Stimulated activated CD8-positive, alpha-beta memory T cell treated with anti-CD3 and anti-CD28 coated beads, Interleukin-7, amount 100 ng/mL, for 1 hour (primary cell): ENCODE measurements at regions not wholly inside any gene's neighbourhood (a gene's known extent, or its start where the extent isn't known, plus 50 kb on each side); places are given as distances from the start of the nearest gene placed in this dataset.

Experiments used
- DNase-seq, 2 donors: peaks; one replicate each; pipeline ENCODE4 v3.0.0-alpha.2; 2020; ENCODE audit warnings: low read depth in 2 of 2

- DNase-seq: no peak
Measured at GRCh38 chr2:219893541-219893940, 266.1 kb downstream of the SLC4A3 start.

- DNase-seq: no peak
Measured at GRCh38 chr2:219897456-219897855, 270.0 kb downstream of the SLC4A3 start.

DNA sequence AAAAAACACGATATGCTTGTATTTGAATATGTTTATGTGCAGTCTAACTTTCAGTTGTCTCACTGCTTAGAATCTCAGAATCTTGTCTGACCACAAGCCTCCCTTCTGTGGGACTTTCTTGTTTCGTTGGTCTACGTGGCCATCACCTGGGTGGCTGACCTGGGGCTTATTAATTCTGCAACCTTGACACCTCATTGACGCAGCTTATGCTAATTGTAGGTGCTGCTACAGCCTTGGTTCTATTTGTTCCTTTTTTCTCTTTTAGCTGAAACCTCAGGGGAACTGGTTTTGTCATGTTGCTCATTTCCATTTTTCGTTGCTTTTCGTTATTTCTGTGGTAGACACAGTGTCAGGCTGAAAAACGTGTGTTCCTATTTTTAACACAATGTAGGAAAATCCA is 273.7 kb downstream of the SLC4A3 start:
- no peak for DNase-seq

DNA sequence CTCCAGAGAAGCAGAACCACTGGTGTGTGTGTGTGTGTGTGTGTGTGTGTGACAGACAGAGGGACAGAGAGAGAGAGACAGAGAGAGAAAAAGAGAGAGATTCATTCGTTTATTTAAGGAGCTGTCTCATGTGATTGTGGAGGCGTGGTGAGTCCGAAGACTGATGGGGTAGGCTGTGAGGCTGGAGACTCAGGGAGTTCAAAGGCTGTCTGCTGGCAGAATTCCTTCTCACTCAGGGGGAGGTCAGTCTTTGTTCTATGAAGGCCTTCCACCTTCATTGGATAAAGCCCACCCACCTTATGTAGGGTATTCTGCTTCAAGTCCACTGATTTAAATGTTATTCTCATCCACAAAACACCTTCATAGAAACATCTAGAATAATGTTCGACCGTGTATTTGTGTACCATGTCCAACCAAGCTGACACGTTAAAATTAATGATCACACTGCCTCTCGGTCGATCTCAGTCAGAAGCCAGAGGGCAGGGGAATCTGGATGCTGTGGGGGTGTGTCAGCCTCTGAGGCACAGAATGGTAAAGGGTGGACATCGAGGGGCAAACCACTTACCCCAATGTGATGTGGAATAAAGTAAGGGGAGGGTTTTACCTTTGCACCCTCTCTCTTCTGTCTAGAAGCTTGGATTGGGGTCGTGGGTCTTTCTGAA is 275.6 kb downstream of the SLC4A3 start:
- no peak for DNase-seq

- DNase-seq: no peak
Measured at GRCh38 chr2:219905640-219906039, 278.2 kb downstream of the SLC4A3 start.

GRCh38 chr2:219906114-219907010 is 278.9 kb downstream of the SLC4A3 start:
- DNase-seq: no peak

GRCh38 chr2:219907011-219907365 is 279.6 kb downstream of the SLC4A3 start:
- DNase-seq: no peak

DNA sequence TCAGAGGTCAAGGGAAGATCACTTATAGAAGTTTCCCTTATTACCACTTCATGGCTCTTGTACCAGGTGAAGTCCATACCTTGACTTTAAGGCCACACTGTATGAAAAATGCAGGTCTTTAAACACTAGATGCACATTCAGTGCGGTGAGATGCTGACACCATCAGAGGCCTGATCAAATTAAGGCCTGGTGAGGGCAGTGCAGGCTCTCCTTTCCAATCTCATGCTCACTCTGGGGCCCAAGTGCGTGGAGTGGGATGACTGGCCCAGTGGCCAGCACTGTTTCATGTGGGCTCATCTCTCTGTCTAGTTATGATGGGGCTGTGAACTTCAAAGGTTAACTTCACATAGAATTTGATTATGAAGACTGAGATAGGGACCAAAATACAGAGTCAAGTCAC is 281.1 kb downstream of the SLC4A3 start:
- no peak for DNase-seq

DNA sequence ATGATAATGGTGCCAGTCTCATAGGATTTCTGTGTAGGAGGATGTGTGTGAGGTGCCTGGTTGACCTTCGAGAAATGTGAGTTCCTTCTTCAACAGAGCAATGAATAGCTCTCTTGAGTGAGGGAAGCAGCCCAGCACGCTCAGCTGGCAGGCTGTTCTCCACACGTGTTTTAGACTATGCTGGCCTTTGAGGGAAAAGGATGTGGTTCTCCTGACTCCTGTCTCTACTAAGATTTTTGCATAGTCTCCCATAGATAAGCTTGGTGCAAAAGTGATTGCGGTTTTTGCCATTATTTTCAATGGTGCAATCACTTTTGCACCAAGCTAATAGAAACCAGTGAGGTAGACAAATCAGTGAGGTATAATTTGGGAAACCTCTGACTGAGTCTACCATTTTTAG is 284.1 kb downstream of the SLC4A3 start:
- no peak for DNase-seq

GRCh38 chr2:219912491-219912921 is 285.1 kb downstream of the SLC4A3 start:
- no peak for DNase-seq

GRCh38 chr2:219914577-219914976 is 287.1 kb downstream of the SLC4A3 start:
- DNase-seq: no peak

DNA sequence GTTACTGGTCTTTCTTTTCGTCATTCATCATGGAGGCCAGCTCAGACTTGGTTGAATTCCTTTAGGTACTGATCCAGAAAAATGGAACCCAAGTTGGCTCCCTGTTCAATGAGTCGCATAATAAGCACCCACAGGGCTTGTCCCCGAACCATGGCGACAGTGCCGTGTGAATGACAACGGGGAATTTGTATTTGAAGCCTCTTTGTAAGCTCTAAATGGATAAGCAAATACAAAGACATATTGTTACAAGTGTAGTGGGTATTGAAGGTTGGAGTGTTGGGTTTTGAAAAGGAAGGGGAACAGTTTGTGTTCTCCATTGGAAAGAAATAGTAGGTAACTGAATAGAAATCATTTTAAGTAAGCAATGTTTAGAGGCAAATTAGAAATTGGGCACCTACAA is 288.9 kb downstream of the SLC4A3 start:
- DNase-seq: no peak

- no peak for DNase-seq
Measured at GRCh38 chr2:219916726-219917440, 289.5 kb downstream of the SLC4A3 start.

DNA sequence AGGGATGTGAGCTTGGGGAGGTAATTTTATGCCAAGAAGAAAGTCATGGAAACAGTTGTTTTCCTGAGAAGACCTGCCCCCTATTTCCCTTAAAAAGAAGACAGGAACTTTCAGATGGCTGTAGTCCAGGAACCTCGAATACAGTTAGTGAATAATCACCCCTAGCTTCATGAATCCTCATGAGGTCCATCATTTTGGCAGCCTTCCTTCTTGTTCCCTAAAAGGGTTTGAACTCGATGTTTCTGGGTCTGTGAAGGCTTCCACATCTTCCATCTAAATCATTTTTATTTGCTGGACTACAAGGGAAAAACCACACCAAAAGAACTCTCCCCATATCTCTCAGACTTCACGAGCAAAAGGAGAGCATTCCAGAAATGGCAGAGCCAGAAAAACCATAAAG is 290.8 kb downstream of the SLC4A3 start:
- DNase-seq: no peak

- DNase-seq: no peak
Measured at GRCh38 chr2:219918944-219919343, 291.5 kb downstream of the SLC4A3 start.

DNA sequence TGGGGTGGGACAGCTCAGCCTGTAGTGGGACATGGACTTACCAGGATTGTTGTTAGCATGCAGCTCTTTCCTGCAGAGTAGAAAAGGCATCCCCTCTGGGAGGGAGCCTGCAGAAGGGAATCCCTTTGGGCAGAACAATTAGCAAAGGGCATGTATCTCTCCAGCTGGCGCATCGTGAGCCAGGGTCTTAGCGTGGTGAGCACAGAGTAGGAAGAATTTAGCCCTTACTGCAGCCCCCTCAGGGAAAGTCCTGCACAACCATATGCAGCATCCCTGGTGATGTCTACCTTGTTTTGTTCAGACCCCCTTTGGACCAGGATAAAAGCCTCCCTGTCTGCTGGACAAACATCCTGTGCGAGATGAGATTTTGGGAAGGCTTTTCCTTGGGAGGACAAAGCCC is 292.1 kb downstream of the SLC4A3 start:
- DNase-seq: no peak

GRCh38 chr2:219929835-219930234 is 302.4 kb downstream of the SLC4A3 start:
- no peak for DNase-seq

GRCh38 chr2:219939647-219940046 is 312.2 kb downstream of the SLC4A3 start:
- no peak for DNase-seq

DNA sequence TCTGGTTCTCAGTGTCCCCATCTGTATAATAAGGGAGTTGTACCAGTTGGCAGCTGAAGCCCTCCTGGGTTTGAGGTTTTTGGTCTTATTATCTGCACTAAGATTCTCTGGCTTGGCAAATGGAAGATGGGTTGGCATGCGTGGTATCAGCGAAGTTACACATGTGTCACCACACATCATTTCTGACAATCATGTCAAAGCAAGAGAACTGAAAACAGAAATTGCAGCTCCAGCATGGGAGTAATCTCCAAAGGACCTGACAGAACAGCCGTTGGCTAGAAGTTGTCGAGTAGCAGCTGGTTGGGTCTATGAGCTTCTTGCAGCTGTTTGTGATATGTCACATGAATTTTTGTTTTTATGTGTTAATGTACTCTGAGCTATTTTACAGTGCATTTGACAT is 317.4 kb downstream of the SLC4A3 start:
- no peak for DNase-seq

DNA sequence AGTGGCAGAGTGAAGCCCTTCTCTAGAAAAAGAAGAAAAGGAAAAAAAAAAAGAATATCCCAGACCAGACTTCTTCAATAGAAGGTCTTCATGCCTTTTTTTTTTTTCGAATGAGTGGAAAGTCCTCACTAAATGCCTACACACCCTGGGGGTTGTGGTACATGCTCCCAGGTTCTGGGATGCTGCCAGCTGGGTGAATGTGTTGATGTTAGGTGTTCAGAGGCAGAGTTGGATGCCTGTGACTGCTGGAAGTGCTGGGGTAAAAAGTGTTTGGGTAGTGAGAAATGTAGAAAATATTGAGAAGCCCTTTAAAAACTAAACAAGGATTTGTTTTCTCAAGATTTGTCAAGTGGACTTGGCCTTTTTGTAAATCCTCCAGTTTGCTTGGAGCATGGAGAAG is 318.6 kb downstream of the SLC4A3 start:
- DNase-seq: no peak

- no peak for DNase-seq
Measured at GRCh38 chr2:219946529-219946928, 319.1 kb downstream of the SLC4A3 start.

- DNase-seq: no peak
Measured at GRCh38 chr2:219947575-219947974, 320.1 kb downstream of the SLC4A3 start.

DNA sequence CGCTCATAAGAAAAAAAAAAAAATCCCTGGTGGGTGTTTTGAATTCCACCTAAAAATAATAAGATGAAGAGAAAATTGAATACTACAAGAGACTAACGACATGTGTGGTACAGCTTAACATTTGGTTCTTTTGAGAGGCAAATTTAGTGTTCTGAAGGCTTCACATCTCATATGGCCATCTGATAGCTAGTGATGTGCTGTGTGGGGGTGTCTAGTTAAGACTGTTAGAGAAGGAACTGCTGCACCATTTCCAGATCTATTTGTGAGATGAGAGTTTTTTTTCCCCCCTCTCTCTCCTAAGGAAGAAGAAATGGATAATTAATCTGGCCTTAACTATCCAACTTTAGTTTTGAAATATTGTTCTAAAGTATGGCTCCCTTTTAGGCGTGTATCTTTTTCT is 321.6 kb downstream of the SLC4A3 start:
- no peak for DNase-seq
